ENCODE measurements at regions not wholly inside any gene's neighbourhood (a gene's known extent, or its start where the extent isn't known, plus 50 kb on each side); places are given as distances from the start of the nearest gene placed in this dataset.
"Not testable (repeated sequence)": the region's sequence is repeated elsewhere in the genome, so short reads cannot be mapped to it uniquely, and the experiment has no call there.

- no peak for DNase-seq
Measured at GRCh38 chrX:39418731-39419638, 617.7 kb downstream of the MID1IP1 start.

- DNase-seq = no peak
Measured at GRCh38 chrX:39421006-39421405, 619.7 kb downstream of the MID1IP1 start.

GRCh38 chrX:39425124-39425806 lies 624.0 kb downstream of the MID1IP1 start:
- peak; percentile 10 for DNase-seq

DNA sequence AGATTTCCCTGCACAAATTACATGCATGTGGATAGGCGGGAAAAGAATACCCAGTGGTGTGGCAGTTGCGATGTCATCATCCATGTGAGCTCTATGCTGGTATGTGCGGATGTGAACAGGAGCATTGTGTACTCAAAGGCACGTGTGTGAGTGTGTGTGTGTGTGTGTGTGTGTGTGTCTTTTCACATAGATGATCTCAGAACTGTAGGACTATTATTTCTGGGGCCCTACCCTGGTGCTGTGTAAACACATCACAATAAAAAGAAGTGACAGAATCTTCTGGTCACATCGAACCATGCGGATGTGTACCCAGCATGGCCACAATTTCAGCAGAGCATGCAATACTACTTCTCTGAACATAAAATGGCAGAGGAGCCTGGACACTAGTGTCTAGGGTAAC lies 624.8 kb downstream of the MID1IP1 start:
- DNase-seq = no peak

DNA sequence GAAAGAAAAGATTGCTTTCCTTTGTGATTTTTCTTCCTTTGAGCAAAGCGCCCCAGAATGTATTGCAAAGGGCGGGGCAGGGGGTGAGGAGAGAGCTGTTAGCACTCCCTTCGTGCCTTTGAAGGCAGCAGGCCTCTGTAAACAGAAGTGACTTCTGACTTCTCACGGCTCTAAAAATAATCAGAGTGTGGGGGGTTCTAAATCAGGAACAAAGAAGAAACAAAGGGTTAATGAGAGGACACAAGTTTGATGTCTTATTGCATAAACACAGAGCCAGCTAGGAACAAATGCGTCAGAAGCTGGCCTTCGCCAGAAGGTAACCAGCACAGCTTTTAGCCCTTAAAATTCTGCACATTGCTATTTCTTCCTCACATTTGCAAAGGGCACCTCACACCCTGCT lies 626.2 kb downstream of the MID1IP1 start:
- no peak for DNase-seq

GRCh38 chrX:39427906-39428305 lies 626.6 kb downstream of the MID1IP1 start:
- no peak for DNase-seq

DNA sequence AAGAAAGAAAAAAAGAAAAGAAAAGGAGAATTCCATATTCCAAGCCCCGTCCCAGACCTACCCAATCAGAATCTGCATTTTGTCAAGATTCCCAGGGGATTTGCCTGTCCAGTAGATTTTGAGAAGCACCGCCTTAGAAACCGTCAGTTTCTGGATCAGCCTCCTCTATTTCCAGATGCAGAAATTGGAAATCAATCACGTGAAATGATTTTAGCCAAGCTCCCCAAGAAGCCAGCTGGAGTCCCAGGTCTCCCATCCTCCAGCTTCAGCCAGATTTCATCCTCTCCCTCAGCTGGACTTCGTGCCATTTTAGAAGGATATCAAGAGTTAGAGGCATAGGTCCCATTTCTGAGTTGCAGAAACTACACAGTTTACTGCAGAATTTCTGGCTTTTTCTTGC lies 629.3 kb downstream of the MID1IP1 start:
- no peak for DNase-seq

DNA sequence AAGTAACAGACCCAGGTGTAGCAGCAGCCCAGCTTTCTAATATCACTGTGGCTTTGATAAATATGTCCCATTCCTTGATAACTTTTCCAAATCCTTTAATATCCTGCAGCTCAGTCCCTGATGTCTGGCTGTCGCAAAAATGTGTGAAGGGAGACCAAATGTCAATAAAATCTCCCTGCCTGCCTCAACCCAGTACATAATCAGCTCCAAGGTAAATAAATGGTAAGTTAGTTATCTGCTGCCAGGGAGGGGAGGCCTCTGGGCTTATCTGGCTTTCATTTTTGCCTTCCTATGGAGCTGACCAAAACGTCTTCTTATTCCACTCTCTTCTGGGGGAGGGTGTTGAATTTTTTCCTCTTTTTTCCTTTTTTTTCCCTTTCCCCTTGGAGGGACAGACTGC lies 630.6 kb downstream of the MID1IP1 start:
- DNase-seq = no peak

- DNase-seq = not testable (repeated sequence)
Measured at GRCh38 chrX:39434671-39435070, 633.4 kb downstream of the MID1IP1 start.

DNA sequence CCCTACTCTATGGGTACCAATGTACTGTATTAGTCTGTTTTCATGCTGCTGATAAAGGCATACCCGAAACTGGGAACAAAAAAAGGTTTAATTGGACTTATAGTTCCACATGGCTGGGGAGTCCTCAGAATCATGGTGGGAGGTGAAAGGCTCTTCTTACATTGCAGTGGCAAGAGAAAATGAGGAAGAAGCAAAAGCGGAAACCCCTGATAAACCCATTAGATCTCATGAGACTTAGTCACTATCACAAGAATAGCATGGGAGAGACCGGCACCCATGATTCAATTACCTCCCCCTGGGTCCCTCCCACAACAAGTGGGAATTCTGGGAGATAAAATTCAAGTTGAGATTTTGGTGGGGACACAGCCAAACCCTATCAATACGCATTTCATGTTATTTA lies 635.3 kb downstream of the MID1IP1 start:
- DNase-seq = not testable (repeated sequence)

- DNase-seq = no peak
Measured at GRCh38 chrX:39437670-39438441, 636.6 kb downstream of the MID1IP1 start.

GRCh38 chrX:39438603-39439602 lies 637.6 kb downstream of the MID1IP1 start:
- DNase-seq = no peak

DNA sequence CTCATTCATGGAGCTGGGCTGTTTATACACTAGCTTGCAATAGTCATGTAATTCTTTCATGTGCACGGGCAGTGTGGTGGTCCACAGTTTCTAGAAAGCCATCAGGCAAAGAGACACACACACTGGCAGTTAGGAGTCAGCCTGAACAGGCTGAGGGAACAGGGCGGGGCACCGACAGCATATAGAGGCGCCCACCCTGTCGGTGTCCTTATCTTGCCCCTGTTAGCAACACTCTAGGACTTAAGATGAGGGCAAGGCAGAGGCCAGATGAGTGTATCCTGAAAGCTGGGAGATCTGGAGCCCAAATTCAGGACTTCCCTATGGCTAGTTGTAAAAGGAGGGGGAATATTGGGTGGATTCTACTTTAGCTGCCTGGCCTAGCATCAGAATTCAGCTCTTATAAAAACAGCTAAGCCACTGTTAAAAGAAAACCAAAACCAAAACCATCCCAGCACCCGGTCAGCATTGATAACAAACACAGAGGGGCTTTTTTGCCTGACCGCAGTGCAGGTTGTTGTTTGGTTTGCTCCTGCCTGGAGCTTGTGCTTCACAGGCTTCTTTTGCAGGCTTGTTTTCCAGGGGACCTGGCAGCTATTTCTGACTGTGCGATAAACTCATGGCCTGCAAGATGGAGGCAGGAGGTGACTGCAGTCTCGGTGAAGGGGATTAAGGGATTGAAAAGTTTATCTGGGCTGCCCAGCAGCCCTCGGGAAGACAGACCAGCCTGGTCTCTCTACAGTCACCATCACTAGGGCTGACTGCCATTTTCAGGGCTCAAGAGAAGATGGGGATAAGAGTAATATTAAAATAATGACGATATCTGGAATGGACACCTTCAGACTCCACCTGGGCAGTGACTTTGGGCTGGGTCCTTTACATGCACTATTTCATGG lies 638.9 kb downstream of the MID1IP1 start:
- DNase-seq = peak; percentile 32

- no peak for DNase-seq
Measured at GRCh38 chrX:39440799-39441284, 639.6 kb downstream of the MID1IP1 start.

DNA sequence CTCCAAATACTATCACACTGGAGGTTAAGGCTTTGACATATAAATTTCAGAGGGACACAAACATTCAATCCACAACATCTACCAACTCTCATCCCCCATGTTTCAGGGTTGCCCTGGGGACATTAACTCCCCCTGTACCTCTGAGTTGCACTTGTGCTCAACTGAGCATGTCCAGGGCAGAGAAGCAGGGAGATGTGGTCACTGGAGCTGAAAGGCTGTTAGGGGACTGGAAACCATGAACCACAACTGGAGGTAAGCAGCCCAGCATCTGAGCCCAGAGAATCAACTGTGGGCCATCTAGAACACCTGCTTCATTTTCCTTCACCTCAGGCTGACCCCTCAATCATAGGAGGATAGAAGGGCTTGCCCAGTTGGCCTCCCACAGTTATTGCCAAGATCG lies 641.1 kb downstream of the MID1IP1 start:
- DNase-seq = no peak

GRCh38 chrX:39443240-39443639 lies 642.0 kb downstream of the MID1IP1 start:
- no peak for DNase-seq

DNA sequence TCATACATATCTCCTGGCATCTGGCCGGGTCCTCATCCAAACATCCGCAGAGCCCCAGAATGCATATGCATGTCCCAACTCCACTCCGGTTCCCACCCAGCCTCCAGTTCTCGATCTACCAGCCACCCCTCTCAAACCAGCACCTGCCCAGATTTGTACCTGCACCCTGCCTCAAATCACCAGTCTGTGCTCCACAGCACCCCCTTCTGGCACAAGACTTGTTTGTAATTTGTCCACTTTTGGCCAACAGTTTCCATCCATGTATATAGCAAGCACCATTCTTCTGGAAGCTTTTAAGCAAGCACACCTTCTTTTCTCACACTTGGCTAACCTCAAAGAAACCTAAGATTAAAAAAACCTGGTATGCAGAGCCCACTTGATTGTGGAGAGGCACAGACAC lies 644.1 kb downstream of the MID1IP1 start:
- peak; percentile 11 for DNase-seq

- DNase-seq = no peak
Measured at GRCh38 chrX:39449352-39449751, 648.1 kb downstream of the MID1IP1 start.

DNA sequence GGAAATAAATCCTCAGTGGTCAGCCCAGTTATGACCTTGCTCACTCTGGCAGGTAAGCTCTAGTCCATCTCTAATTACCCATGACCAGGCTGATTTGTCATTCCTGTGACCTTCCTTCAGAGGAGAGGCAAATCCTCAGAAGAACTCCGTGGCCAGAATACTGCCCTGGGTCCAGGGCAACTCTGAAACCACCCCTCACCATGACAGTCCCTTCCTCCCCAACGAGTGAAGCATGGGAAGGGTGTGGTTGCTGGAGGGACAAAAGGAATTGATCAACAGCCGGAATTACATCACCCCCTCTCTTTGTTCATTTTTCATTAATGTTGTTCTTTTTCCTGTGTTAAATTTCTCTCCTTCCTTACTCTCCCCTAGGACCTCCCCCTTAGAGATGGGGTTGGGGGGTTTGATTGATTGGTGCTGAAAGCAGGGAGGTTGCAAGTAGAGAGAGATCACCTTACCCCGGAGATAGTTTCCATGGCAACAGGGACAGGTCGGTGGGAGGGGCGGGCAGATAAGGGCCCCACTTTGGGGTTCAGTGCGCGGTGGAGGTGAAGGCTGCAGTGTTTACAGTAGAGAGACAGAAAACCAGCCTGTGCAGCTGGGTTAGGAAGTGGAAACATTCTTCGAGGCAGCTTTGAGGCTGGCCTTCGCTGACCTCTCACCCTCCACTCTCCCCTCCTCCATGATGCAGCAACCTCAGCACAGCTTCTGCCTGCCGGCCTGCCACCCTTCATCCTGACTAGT lies 647.4 kb downstream of the BCOR start:
- no peak for DNase-seq

GRCh38 chrX:39451046-39451445 lies 646.7 kb downstream of the BCOR start:
- no peak for DNase-seq
